ENCODE measurements at regions not wholly inside any gene's neighbourhood (a gene's known extent, or its start where the extent isn't known, plus 50 kb on each side); places are given as distances from the start of the nearest gene placed in this dataset.

GRCh38 chr14:34348592-34348991 is 113.4 kb downstream of the SPTSSA start:
- DNase-seq, result no peak

GRCh38 chr14:34347683-34348082 is 114.4 kb downstream of the SPTSSA start:
- no peak for DNase-seq

GRCh38 chr14:34345718-34346465 is 116.1 kb downstream of the SPTSSA start:
- no peak for DNase-seq

- no peak for DNase-seq
These were observed 117.7 kb downstream of the SPTSSA start for GRCh38 chr14:34344318-34344717.

GRCh38 chr14:34340025-34340625 is 121.9 kb downstream of the SPTSSA start:
- no peak for DNase-seq

GRCh38 chr14:34338056-34338455 is 124.0 kb downstream of the SPTSSA start:
- DNase-seq, result no peak

- DNase-seq, result no peak
These were observed 125.5 kb downstream of the SPTSSA start for GRCh38 chr14:34336501-34336900.

- no peak for DNase-seq
These were observed 126.1 kb downstream of the SPTSSA start for GRCh38 chr14:34335968-34336367.

GRCh38 chr14:34334329-34334728 is 127.7 kb downstream of the SPTSSA start:
- DNase-seq, result no peak

- peak; percentile 59 for DNase-seq
These were observed 130.1 kb downstream of the SPTSSA start for GRCh38 chr14:34331728-34332623.

- no peak for DNase-seq
These were observed 131.2 kb downstream of the SPTSSA start for GRCh38 chr14:34330846-34331245.

GRCh38 chr14:34329301-34329700 is 132.7 kb downstream of the SPTSSA start:
- DNase-seq, result no peak

GRCh38 chr14:34328178-34328577 is 133.9 kb downstream of the SPTSSA start:
- DNase-seq, result no peak

- no peak for DNase-seq
These were observed 136.5 kb downstream of the SPTSSA start for GRCh38 chr14:34325493-34325892.

GRCh38 chr14:34324363-34324795 is 137.7 kb downstream of the SPTSSA start:
- DNase-seq, result peak; percentile 43

GRCh38 chr14:34322940-34323418 is 139.1 kb downstream of the SPTSSA start:
- peak; percentile 25 for DNase-seq

GRCh38 chr14:34319140-34319539 is 142.9 kb downstream of the SPTSSA start:
- no peak for DNase-seq

- DNase-seq, result no peak
These were observed 144.0 kb downstream of the SPTSSA start for GRCh38 chr14:34318014-34318413.

GRCh38 chr14:34310724-34311123 is 151.3 kb downstream of the SPTSSA start:
- DNase-seq, result no peak

GRCh38 chr14:34303811-34304210 is 158.2 kb downstream of the SPTSSA start:
- DNase-seq, result no peak

- peak; percentile 25 for DNase-seq
These were observed 159.4 kb downstream of the SPTSSA start for GRCh38 chr14:34302654-34303053.

GRCh38 chr14:34300882-34301734 is 160.9 kb downstream of the SPTSSA start:
- DNase-seq, result peak; percentile 85
